DMS53 treated with DMSO at 0.1 percent for 48 hours (cell line): ENCODE measurements at regions not wholly inside any gene's neighbourhood (a gene's known extent, or its start where the extent isn't known, plus 50 kb on each side); places are given as distances from the start of the nearest gene placed in this dataset.
A peak's percentile ranks its signal among the peaks of the same experiment; 100 is the strongest.

Experiments
- DNase-seq: peaks from one replicate; lab custom pipeline; 2025; ENCODE audit not compliant: unreplicated experiment; lab: John Stamatoyannopoulos, UW

GRCh38 chr6:168384045-168385036 is 56.6 kb upstream of the SMOC2 start:
- no peak for DNase-seq

GRCh38 chr6:168385037-168385759 is 55.8 kb upstream of the SMOC2 start:
- no peak for DNase-seq

GRCh38 chr6:168385858-168386735 is 54.9 kb upstream of the SMOC2 start:
- DNase-seq, result no peak

GRCh38 chr6:168386973-168387372 is 54.0 kb upstream of the SMOC2 start:
- no peak for DNase-seq

GRCh38 chr6:168387426-168387825 is 53.6 kb upstream of the SMOC2 start:
- DNase-seq, result no peak

GRCh38 chr6:168387911-168388310 is 53.1 kb upstream of the SMOC2 start:
- DNase-seq, result no peak

GRCh38 chr6:168388641-168389633 is 52.0 kb upstream of the SMOC2 start:
- DNase-seq, result peak; percentile 74

- DNase-seq, result no peak
Measured at GRCh38 chr6:168390749-168391420, 50.1 kb upstream of the SMOC2 start.
